KMS-11 (cell line): ENCODE measurements at regions not wholly inside any gene's neighbourhood (a gene's known extent, or its start where the extent isn't known, plus 50 kb on each side); places are given as distances from the start of the nearest gene placed in this dataset.
A peak's percentile ranks its signal among the peaks of the same experiment; 100 is the strongest.

ENCODE experiments used
- H2AFZ ChIP-seq: fragments of 200-600 bp; sonication (generic); 2 replicates; pipeline ENCODE4 v1.6.1; 2016; ENCODE audit warnings: antibody characterized with exemption, mixed run types, low read depth
- H3K27ac ChIP-seq: fragments of 200-600 bp; sonication (generic); 2 replicates; pipeline ENCODE4 v1.6.1; 2016; ENCODE audit warnings: mild to moderate bottlenecking, mixed run types
- H3K27me3 ChIP-seq: fragments of 200-600 bp; sonication (generic); 2 replicates; pipeline ENCODE4 v1.6.1; 2017; ENCODE audit warnings: mild to moderate bottlenecking, low read depth, mixed run types, moderate library complexity; ENCODE audit not compliant: insufficient read depth
- H3K36me3 ChIP-seq: fragments of 200-600 bp; sonication (generic); 2 replicates; pipeline ENCODE4 v1.6.1; 2017; ENCODE audit warnings: mild to moderate bottlenecking, mixed run types; ENCODE audit not compliant: insufficient read depth
- H3K4me1 ChIP-seq: fragments of 200-600 bp; sonication (generic); 2 replicates; pipeline ENCODE4 v1.6.1; 2016; ENCODE audit warnings: mild to moderate bottlenecking, low read depth, mixed run types; ENCODE audit not compliant: poor library complexity, severe bottlenecking
- H3K4me2 ChIP-seq: fragments of 200-600 bp; sonication (generic); 2 replicates; pipeline ENCODE4 v1.7.0; 2016; ENCODE audit warnings: mild to moderate bottlenecking, mixed run types
- H3K4me3 ChIP-seq: fragments of 200-600 bp; sonication (generic); IDR thresholded peaks from 2 replicates; pipeline ENCODE4 v1.6.1; 2017; ENCODE audit warnings: low read depth, low read length, mixed read lengths; ENCODE audit not compliant: insufficient read depth
- H3K79me2 ChIP-seq: fragments of 200-600 bp; sonication (generic); 2 replicates; pipeline ENCODE4 v1.6.1; 2016; ENCODE audit warnings: low read depth, mixed run types; ENCODE audit not compliant: insufficient read depth
- H3K9ac ChIP-seq: fragments of 200-600 bp; sonication (generic); 2 replicates; pipeline ENCODE4 v1.6.1; 2016; ENCODE audit warnings: mild to moderate bottlenecking, mixed run types
- H4K20me1 ChIP-seq: fragments of 200-600 bp; sonication (generic); 2 replicates; pipeline ENCODE4 v1.6.1; 2016; ENCODE audit warnings: mild to moderate bottlenecking, mixed run types; ENCODE audit not compliant: insufficient read depth
- CTCF ChIP-seq: fragments of 200-600 bp; sonication (generic); conservative IDR thresholded peaks from 2 replicates; pipeline ENCODE4 v1.6.1; 2017; ENCODE audit warnings: low read depth, mild to moderate bottlenecking, antibody characterized with exemption, low read length, moderate library complexity, mixed read lengths

- no peaks in the 10 kb centered on the region for H4K20me1 ChIP-seq
- no peak overlapping the region for H3K4me2 ChIP-seq
- no peaks in the 10 kb centered on the region for H3K36me3 ChIP-seq
- no peak overlapping the region for H2AFZ ChIP-seq
- no peak for TF ChIP-seq CTCF
- H3K4me3 ChIP-seq = no peak overlapping the region
- H3K4me1 ChIP-seq = peaks cover 25% of the 10 kb centered on the region
- no peaks in the 10 kb centered on the region for H3K79me2 ChIP-seq
- no peak overlapping the region for H3K9ac ChIP-seq
- no peaks in the 10 kb centered on the region for H3K27me3 ChIP-seq
- H3K27ac ChIP-seq = no peak overlapping the region
Observed at GRCh38 chr9:11335011-11335410, 722.2 kb upstream of the PTPRD start.

- Histone ChIP-seq H3K27ac (no peak overlapping the region), H3K27me3 (no peaks in the 10 kb centered on the region), H2AFZ (no peak overlapping the region), H3K9ac (no peak overlapping the region), H3K4me1 (peaks cover 30% of the 10 kb centered on the region), H3K79me2 (no peaks in the 10 kb centered on the region), H3K4me2 (peak overlapping the region; percentile 58), H4K20me1 (no peaks in the 10 kb centered on the region), H3K4me3 (no peak overlapping the region), H3K36me3 (no peaks in the 10 kb centered on the region; the same call in 1 of the 2 replicates)
- no peak for TF ChIP-seq CTCF
Observed at GRCh38 chr9:11338130-11338529, 725.3 kb upstream of the PTPRD start.

GRCh38 chr9:11340654-11341053 lies 727.9 kb upstream of the PTPRD start:
- Histone ChIP-seq H3K79me2 (no peaks in the 10 kb centered on the region), H3K4me2 (no peak overlapping the region; the same call in 1 of the 2 replicates), H4K20me1 (no peaks in the 10 kb centered on the region), H3K4me3 (no peak overlapping the region), H3K4me1 (peaks cover 30% of the 10 kb centered on the region), H2AFZ (no peak overlapping the region), H3K9ac (no peak overlapping the region), H3K27me3 (no peaks in the 10 kb centered on the region), H3K36me3 (no peaks in the 10 kb centered on the region; the same call in 1 of the 2 replicates), H3K27ac (no peak overlapping the region)
- TF ChIP-seq CTCF = no peak

GRCh38 chr9:11347437-11347836 lies 734.6 kb upstream of the PTPRD start:
- no peaks in the 10 kb centered on the region for H4K20me1 ChIP-seq
- no peaks in the 10 kb centered on the region for H3K4me1 ChIP-seq
- no peaks in the 10 kb centered on the region; the same call in 1 of the 2 replicates for H3K36me3 ChIP-seq
- no peak overlapping the region for H3K9ac ChIP-seq
- H3K27me3 ChIP-seq = no peaks in the 10 kb centered on the region
- no peaks in the 10 kb centered on the region for H3K79me2 ChIP-seq
- no peak overlapping the region for H3K4me3 ChIP-seq
- H3K4me2 ChIP-seq = no peak overlapping the region
- TF ChIP-seq CTCF = no peak
- H2AFZ ChIP-seq = no peak overlapping the region
- no peak overlapping the region for H3K27ac ChIP-seq
